Esophagus muscularis mucosa (tissue), 4 donors: ENCODE measurements at regions not wholly inside any gene's neighbourhood (a gene's known extent, or its start where the extent isn't known, plus 50 kb on each side); places are given as distances from the start of the nearest gene placed in this dataset.

Experiments
- DNase-seq: peaks from one replicate; pipeline ENCODE4 v3.0.0-alpha.2; 2017; ENCODE audit errors: extremely low spot score
- H3K27ac ChIP-seq, 4 donors: fragments of 200-600 bp; sonication (generic); replicated peaks in 1 of 4; 1 replicate in 3 of 4; 2 replicates in 1 of 4; pipeline ENCODE4 v1.5.1; 2016 to 2019; ENCODE audit warnings: mild to moderate bottlenecking in 1 of 4
- H3K27me3 ChIP-seq, 4 donors: fragments of 200-600 bp; sonication (generic); one replicate each; pipeline versions ENCODE4 v1.5.1 to v1.6.0; 2016 to 2019
- H3K36me3 ChIP-seq, 4 donors: fragments of 200-600 bp; sonication (generic); one replicate each; pipeline ENCODE4 v1.5.1; 2016 to 2019
- H3K4me1 ChIP-seq, 4 donors: fragments of 200-600 bp; sonication (generic); one replicate each; pipeline ENCODE4 v1.5.1; 2016 to 2019
- H3K4me3 ChIP-seq, 4 donors: fragments of 200-600 bp; sonication (generic); 1 replicate in 2 of 4; 2 replicates in 2 of 4; pipeline ENCODE4 v1.5.1; 2016 to 2019; ENCODE audit warnings: mild to moderate bottlenecking in 4 of 4, moderate library complexity in 1 of 4
- H3K9me3 ChIP-seq, 4 donors: fragments of 200-600 bp; sonication (generic); 1 replicate in 3 of 4; 2 replicates in 1 of 4; pipeline ENCODE4 v1.5.1; 2016 to 2019
- EP300 ChIP-seq: sonication (generic); formaldehyde crosslinking; IDR thresholded peaks from one replicate; pipeline ENCODE4 v1.6.1; 2017; ENCODE audit warnings: antibody characterized with exemption
- POLR2A ChIP-seq: fragments of 450-650 bp; IDR thresholded peaks from one replicate; pipeline ENCODE4 v1.6.1; 2017; ENCODE audit warnings: antibody characterized with exemption, moderate library complexity, mild to moderate bottlenecking, low read depth
- POLR2AphosphoS5 ChIP-seq, 2 donors: sonication (generic); formaldehyde crosslinking; IDR thresholded peaks; one replicate each; pipeline ENCODE4 v1.6.1; 2017; ENCODE audit warnings: antibody characterized with exemption in 2 of 2
- WGBS: methylation state at CpG from one replicate; pipeline ENCODE4 v1.1.5; 2018; 5-methylcytosine and 5-hydroxymethylcytosine counted together
- intact Hi-C: fragments of 100-400 bp; cut with DNase I; formaldehyde crosslinking; loops from one replicate; pipeline ENCODE4 v1.15.1; 2023
- TF ChIP-seq, protein P1 (sequence below), 3 experiments: fragments of 200-600 bp in 2 of 3; fragments of 450-650 bp in 1 of 3; sonication (generic) in 2 of 3; IDR thresholded peaks; one replicate each; pipeline ENCODE4 v1.5.1; 2017 to 2019; ENCODE audit warnings: antibody characterized with exemption in 3 of 3, mild to moderate bottlenecking in 2 of 3, moderate library complexity in 1 of 3

DNA sequence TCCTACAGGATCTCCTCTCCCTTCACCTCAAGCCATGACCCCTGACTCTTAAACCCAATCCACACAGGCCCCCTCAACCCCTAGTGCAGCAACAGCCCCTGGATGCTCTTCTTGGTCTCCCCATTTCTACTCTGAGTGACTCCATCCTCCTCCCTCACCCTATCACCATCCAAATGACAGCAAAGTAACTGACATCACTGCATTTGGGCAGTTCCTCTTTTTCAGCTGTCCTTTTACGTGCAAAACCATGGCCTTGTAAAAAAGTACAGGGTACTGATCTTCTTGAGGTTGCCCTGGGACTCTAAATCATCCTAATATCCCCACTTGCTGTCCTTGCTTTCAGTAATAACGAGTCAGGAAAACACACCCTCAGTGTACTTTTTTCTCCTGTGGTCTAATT, 454.9 kb downstream of the ADRA2A start:
- intact Hi-C loops = no loop called here
- Histone ChIP-seq H3K4me1 (no peaks in the 10 kb centered on the region), H3K27me3 (no peaks in the 10 kb centered on the region), H3K9me3 (no peaks in the 10 kb centered on the region), H3K27ac (no peak overlapping the region), H3K36me3 (no peaks in the 10 kb centered on the region), H3K4me3 (no peak overlapping the region)
- TF ChIP-seq, protein P1, sequence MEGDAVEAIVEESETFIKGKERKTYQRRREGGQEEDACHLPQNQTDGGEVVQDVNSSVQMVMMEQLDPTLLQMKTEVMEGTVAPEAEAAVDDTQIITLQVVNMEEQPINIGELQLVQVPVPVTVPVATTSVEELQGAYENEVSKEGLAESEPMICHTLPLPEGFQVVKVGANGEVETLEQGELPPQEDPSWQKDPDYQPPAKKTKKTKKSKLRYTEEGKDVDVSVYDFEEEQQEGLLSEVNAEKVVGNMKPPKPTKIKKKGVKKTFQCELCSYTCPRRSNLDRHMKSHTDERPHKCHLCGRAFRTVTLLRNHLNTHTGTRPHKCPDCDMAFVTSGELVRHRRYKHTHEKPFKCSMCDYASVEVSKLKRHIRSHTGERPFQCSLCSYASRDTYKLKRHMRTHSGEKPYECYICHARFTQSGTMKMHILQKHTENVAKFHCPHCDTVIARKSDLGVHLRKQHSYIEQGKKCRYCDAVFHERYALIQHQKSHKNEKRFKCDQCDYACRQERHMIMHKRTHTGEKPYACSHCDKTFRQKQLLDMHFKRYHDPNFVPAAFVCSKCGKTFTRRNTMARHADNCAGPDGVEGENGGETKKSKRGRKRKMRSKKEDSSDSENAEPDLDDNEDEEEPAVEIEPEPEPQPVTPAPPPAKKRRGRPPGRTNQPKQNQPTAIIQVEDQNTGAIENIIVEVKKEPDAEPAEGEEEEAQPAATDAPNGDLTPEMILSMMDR (IDR thresholded peaks at IDR 0.05) = no peak
- TF ChIP-seq POLR2AphosphoS5 (IDR thresholded peaks at IDR 0.05) (no peak), POLR2A (no peak), EP300 (no peak)
- peak; percentile 34 for DNase-seq
- WGBS = 75% methylated on average over 2 of the region's 2 CpGs

DNA sequence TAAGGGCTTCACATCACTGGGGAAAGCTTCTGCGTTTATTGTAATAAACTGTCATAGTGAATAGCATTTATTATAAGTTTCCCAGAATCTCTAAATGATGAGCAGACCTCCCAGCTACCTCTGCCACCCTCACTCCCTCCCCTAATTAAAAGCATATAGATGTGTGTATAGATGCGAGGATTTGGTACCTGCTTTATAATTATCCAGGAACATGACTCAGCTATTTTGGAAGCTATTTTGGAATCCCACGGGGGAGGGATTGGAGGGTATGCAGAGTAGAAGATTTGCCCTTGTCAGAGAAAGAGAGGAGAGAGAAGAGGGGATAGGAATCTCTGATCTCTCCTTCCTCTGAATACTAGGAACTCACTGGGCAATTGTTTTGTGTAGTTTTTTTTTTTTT, 455.3 kb downstream of the ADRA2A start:
- intact Hi-C loops = no loop called here
- H3K27me3 ChIP-seq = no peaks in the 10 kb centered on the region
- 67% methylated on average over 3 of the region's 3 CpGs for WGBS
- no peaks in the 10 kb centered on the region for H3K36me3 ChIP-seq
- no peaks in the 10 kb centered on the region for H3K9me3 ChIP-seq
- no peak for TF ChIP-seq POLR2AphosphoS5 (IDR thresholded peaks at IDR 0.05)
- TF ChIP-seq, protein P1 (IDR thresholded peaks at IDR 0.05) = no peak
- no peak for TF ChIP-seq POLR2A
- TF ChIP-seq EP300 = no peak
- no peak overlapping the region for H3K27ac ChIP-seq
- H3K4me1 ChIP-seq = no peaks in the 10 kb centered on the region
- DNase-seq = peak; percentile 55
- no peak overlapping the region for H3K4me3 ChIP-seq

GRCh38 chr10:111539246-111539645, 462.4 kb downstream of the ADRA2A start:
- Histone ChIP-seq H3K4me1 (no peaks in the 10 kb centered on the region), H3K36me3 (no peaks in the 10 kb centered on the region), H3K9me3 (no peaks in the 10 kb centered on the region), H3K27me3 (no peaks in the 10 kb centered on the region), H3K4me3 (no peak overlapping the region), H3K27ac (no peak overlapping the region)
- TF ChIP-seq EP300 = no peak
- TF ChIP-seq, protein P1 (IDR thresholded peaks at IDR 0.05) = no peak
- no peak for TF ChIP-seq POLR2AphosphoS5 (IDR thresholded peaks at IDR 0.05)
- TF ChIP-seq POLR2A = no peak
- 67% methylated on average over 2 of the region's 2 CpGs for WGBS
- no peak for DNase-seq
- intact Hi-C loops = no loop called here

- Histone ChIP-seq H3K4me1 (no peaks in the 10 kb centered on the region), H3K27ac (no peak overlapping the region), H3K4me3 (no peak overlapping the region), H3K27me3 (no peaks in the 10 kb centered on the region), H3K36me3 (no peaks in the 10 kb centered on the region), H3K9me3 (no peaks in the 10 kb centered on the region)
- TF ChIP-seq POLR2AphosphoS5 (IDR thresholded peaks at IDR 0.05) (no peak), EP300 (no peak), POLR2A (no peak)
- TF ChIP-seq, protein P1 (IDR thresholded peaks at IDR 0.05) = no peak
- 83% methylated on average over 2 of the region's 2 CpGs for WGBS
- intact Hi-C loops = no loop called here
- no peak for DNase-seq
These were observed 467.0 kb downstream of the ADRA2A start for GRCh38 chr10:111543854-111544253.

GRCh38 chr10:111545861-111546605, 469.2 kb downstream of the ADRA2A start:
- no peak for DNase-seq
- Histone ChIP-seq H3K4me3 (no peak overlapping the region), H3K27ac (no peak overlapping the region), H3K4me1 (no peaks in the 10 kb centered on the region), H3K36me3 (no peaks in the 10 kb centered on the region), H3K9me3 (no peaks in the 10 kb centered on the region), H3K27me3 (no peaks in the 10 kb centered on the region)
- intact Hi-C loops = no loop called here
- WGBS = 47% methylated on average over 4 of the region's 4 CpGs
- TF ChIP-seq EP300 = no peak
- TF ChIP-seq POLR2A = no peak
- TF ChIP-seq POLR2AphosphoS5 (IDR thresholded peaks at IDR 0.05) = no peak
- TF ChIP-seq, protein P1 (IDR thresholded peaks at IDR 0.05) = no peak
